Mucosa of descending colon (tissue), 3 donors: ENCODE measurements at regions not wholly inside any gene's neighbourhood (a gene's known extent, or its start where the extent isn't known, plus 50 kb on each side); places are given as distances from the start of the nearest gene placed in this dataset.
A peak's percentile ranks its signal among the peaks of the same experiment; 100 is the strongest.

Source experiments
- ATAC-seq: fragments of 200-7000 bp; cut with Tn5 transposase; one replicate; pipeline ENCODE4 v1.9.1; 2020; ENCODE audit warnings: mild to moderate bottlenecking, moderate library complexity
- DNase-seq, 3 donors: peaks; one replicate each; pipeline ENCODE4 v3.0.0-alpha.2; 2020
- H3K36me3 ChIP-seq: fragments of 200-600 bp; one replicate; pipeline ENCODE4 v1.8.0; 2021; ENCODE audit warnings: low read depth, mild to moderate bottlenecking
- H3K4me1 ChIP-seq: fragments of 200-600 bp; one replicate; pipeline ENCODE4 v1.8.0; 2021; ENCODE audit warnings: low read depth, mild to moderate bottlenecking
- H3K4me3 ChIP-seq: fragments of 200-600 bp; one replicate; pipeline ENCODE4 v1.8.0; 2021; ENCODE audit warnings: mild to moderate bottlenecking
- H3K9me3 ChIP-seq: fragments of 200-600 bp; one replicate; pipeline ENCODE4 v1.8.0; 2021; ENCODE audit warnings: mild to moderate bottlenecking
- CTCF ChIP-seq: fragments of 200-600 bp; IDR thresholded peaks from one replicate; pipeline ENCODE4 v1.8.0; 2022; ENCODE audit warnings: antibody characterized with exemption, mild to moderate bottlenecking
- intact Hi-C, 2 donors: fragments of 100-400 bp; cut with DNase I in 1 of 2; cut with micrococcal nuclease in 1 of 2; formaldehyde crosslinking; loops; one replicate each; pipeline versions ENCODE4 v1.11.0 to v1.11.1; 2022; cut with DNase I, micrococcal nuclease
- donor health status: DM: no; HTN: no; CAD: no; lungs with moderate emphysema.
- donor health status: DM: no; HTN: no; CAD: no.
- donor health status: DM: no; HTN: yes; CAD: no.

- no peak for TF ChIP-seq CTCF
- ATAC-seq = peak; percentile 13
- no peak overlapping the region for H3K4me3 ChIP-seq
- no peaks in the 10 kb centered on the region for H3K4me1 ChIP-seq
- no peaks in the 10 kb centered on the region for H3K9me3 ChIP-seq
- H3K36me3 ChIP-seq = no peaks in the 10 kb centered on the region
- DNase-seq = no peak
- intact Hi-C loops = loop anchor here (5.0 to 10.0 kb wide), 3 partner anchors 88 to 764 kb away; no protein-coding TSS in a partner anchor
These were observed 162.9 kb upstream of the ZBED5 start for GRCh38 chr11:11020747-11021149.

- no peak for TF ChIP-seq CTCF
- Histone ChIP-seq H3K36me3 (no peaks in the 10 kb centered on the region), H3K4me3 (no peak overlapping the region), H3K9me3 (no peaks in the 10 kb centered on the region), H3K4me1 (no peaks in the 10 kb centered on the region)
- ATAC-seq (no peak), DNase-seq (no peak)
- intact Hi-C loops = loop anchor here (5.0 to 10.0 kb wide), 3 partner anchors 88 to 765 kb away; no protein-coding TSS in a partner anchor
These were observed 162.4 kb upstream of the ZBED5 start for GRCh38 chr11:11020219-11020726.

DNA sequence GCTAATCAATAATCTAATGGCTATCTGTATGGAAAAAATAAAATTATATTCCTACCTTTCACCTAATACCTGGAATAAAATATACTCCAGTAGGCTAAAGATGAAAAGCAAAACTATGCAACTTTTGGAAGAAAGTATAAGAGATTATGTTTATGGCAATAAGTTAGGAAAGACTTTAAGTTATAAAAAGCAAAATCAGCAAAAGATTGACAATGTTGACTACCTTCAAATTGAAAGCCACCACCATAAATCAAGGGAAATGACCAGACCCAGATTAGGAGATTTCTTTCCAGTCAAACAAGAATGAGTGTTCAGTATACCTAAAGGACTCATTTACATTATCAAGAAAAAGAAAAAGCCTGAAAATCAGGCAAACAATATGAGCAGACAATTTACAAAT lies 159.1 kb upstream of the ZBED5 start:
- ATAC-seq = no peak
- no peak for DNase-seq
- H3K36me3 ChIP-seq = no peaks in the 10 kb centered on the region
- intact Hi-C loops = loop anchor here in 1 of 2 donors (5.0 kb wide), 1 partner anchor 220 kb away; no protein-coding TSS in a partner anchor
- H3K4me3 ChIP-seq = no peak overlapping the region
- no peak for TF ChIP-seq CTCF
- H3K4me1 ChIP-seq = no peaks in the 10 kb centered on the region
- no peaks in the 10 kb centered on the region for H3K9me3 ChIP-seq

DNA sequence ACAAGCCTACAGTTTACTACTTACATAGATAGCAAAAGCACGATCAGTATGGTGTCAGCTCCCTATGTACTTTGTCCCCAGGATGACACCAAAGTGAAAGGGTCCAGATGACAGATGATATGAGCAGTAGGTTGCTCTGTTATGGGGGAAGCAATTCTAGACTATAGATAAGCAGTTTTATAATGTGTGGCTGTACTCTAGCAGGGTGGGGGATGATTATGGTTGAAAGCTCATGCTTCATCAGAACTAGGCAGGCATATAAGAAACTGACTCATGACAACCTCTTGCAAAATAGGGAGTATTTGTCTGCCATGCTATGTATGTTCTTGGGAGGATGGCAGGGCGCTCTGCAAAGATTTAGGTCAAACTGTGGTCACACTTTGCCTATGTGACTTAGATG lies 158.2 kb upstream of the ZBED5 start:
- intact Hi-C loops = loop anchor here in 1 of 2 donors (5.0 kb wide), 1 partner anchor 219 kb away; no protein-coding TSS in a partner anchor

GRCh38 chr11:11011617-11012016 lies 153.8 kb upstream of the ZBED5 start:
- DNase-seq = no peak
- intact Hi-C loops = no loop called here
- Histone ChIP-seq H3K4me3 (no peak overlapping the region), H3K9me3 (no peaks in the 10 kb centered on the region), H3K4me1 (no peaks in the 10 kb centered on the region), H3K36me3 (no peaks in the 10 kb centered on the region)
- TF ChIP-seq CTCF = no peak
- ATAC-seq = no peak

More for the DNA sequence above, 158.2 kb upstream of the ZBED5 start:
- ATAC-seq (peak; percentile 43), DNase-seq (no peak)
- H3K9me3 ChIP-seq = no peaks in the 10 kb centered on the region
- H3K4me3 ChIP-seq = no peak overlapping the region
- no peaks in the 10 kb centered on the region for H3K4me1 ChIP-seq
- no peaks in the 10 kb centered on the region for H3K36me3 ChIP-seq
- TF ChIP-seq CTCF = no peak

- intact Hi-C loops = no loop called here
- no peaks in the 10 kb centered on the region for H3K9me3 ChIP-seq
- no peaks in the 10 kb centered on the region for H3K36me3 ChIP-seq
- ATAC-seq (peak; percentile 85), DNase-seq (peak in 2 of 3 donors; percentile 61 to 72)
- no peak overlapping the region for H3K4me3 ChIP-seq
- H3K4me1 ChIP-seq = no peaks in the 10 kb centered on the region
- no peak for TF ChIP-seq CTCF
These were observed 152.8 kb upstream of the ZBED5 start for GRCh38 chr11:11010624-11011127.
